Tibial nerve (tissue), 4 donors: ENCODE measurements at regions not wholly inside any gene's neighbourhood (a gene's known extent, or its start where the extent isn't known, plus 50 kb on each side); places are given as distances from the start of the nearest gene placed in this dataset.

Experiments used
- DNase-seq, 2 donors: peaks; one replicate each; pipeline ENCODE4 v3.0.0-alpha.2; 2019; ENCODE audit warnings: low spot score in 2 of 2
- H3K27ac ChIP-seq, 4 donors: fragments of 200-600 bp; sonication (generic) in 3 of 4; one replicate each; pipeline ENCODE4 v1.5.1; 2017 to 2019; ENCODE audit warnings: mild to moderate bottlenecking in 1 of 4
- H3K27me3 ChIP-seq, 2 donors: fragments of 200-600 bp; sonication (generic) in 1 of 2; one replicate each; pipeline versions ENCODE4 v1.5.1 to v1.6.0; 2017 to 2019
- H3K36me3 ChIP-seq, 3 donors: fragments of 200-600 bp; sonication (generic); one replicate each; pipeline ENCODE4 v1.5.1; 2018 to 2019
- H3K4me1 ChIP-seq, 4 donors: fragments of 200-600 bp; sonication (generic) in 3 of 4; one replicate each; pipeline ENCODE4 v1.5.1; 2017 to 2019
- H3K4me3 ChIP-seq, 4 donors: fragments of 200-600 bp; sonication (generic) in 3 of 4; one replicate each; pipeline ENCODE4 v1.5.1; 2017 to 2019; ENCODE audit warnings: mild to moderate bottlenecking in 1 of 4, moderate library complexity in 1 of 4
- H3K9me3 ChIP-seq, 4 donors: fragments of 200-600 bp; sonication (generic) in 3 of 4; one replicate each; pipeline ENCODE4 v1.5.1; 2017 to 2019
- EP300 ChIP-seq, 2 donors: sonication (generic); formaldehyde crosslinking; IDR thresholded peaks; one replicate each; pipeline ENCODE4 v1.6.1; 2017; ENCODE audit warnings: antibody characterized with exemption in 2 of 2, mild to moderate bottlenecking in 1 of 2
- POLR2A ChIP-seq, 2 donors: fragments of 450-650 bp; IDR thresholded peaks; one replicate each; pipeline ENCODE4 v1.6.1; 2017; ENCODE audit warnings: antibody characterized with exemption in 2 of 2, mild to moderate bottlenecking in 2 of 2, moderate library complexity in 2 of 2
- WGBS, 2 donors: methylation state at CpG; one replicate each; pipeline ENCODE4 v1.1.5; 2018; 5-methylcytosine and 5-hydroxymethylcytosine counted together
- TF ChIP-seq, protein P1 (sequence below), 5 experiments: fragments of 200-600 bp in 3 of 5; fragments of 450-650 bp in 2 of 5; sonication (generic) in 3 of 5; IDR thresholded peaks; one replicate each; pipeline ENCODE4 v1.5.1; 2016 to 2019; ENCODE audit warnings: antibody characterized with exemption in 5 of 5, mild to moderate bottlenecking in 3 of 5, moderate library complexity in 2 of 5

DNA sequence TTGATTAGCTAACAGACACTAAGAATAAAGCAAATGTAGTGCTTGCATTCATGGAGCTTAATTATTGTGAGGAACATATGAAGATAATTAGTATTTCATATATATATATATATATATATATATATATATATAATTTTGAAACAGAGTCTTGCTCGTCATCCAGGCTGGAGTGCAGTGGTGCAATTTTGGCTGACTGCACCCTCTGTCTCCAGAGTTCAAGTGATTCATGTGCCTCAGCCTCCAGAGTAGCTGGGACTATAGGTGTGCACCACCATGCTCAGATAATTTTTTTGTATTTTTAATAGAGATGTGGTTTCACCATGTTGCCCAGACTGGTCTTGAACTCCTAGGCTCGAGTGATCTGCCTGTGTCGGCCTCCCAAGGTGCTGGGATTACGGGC is 1091.6 kb upstream of the TMEM132C start:
- no peak for DNase-seq
- TF ChIP-seq, protein P1, sequence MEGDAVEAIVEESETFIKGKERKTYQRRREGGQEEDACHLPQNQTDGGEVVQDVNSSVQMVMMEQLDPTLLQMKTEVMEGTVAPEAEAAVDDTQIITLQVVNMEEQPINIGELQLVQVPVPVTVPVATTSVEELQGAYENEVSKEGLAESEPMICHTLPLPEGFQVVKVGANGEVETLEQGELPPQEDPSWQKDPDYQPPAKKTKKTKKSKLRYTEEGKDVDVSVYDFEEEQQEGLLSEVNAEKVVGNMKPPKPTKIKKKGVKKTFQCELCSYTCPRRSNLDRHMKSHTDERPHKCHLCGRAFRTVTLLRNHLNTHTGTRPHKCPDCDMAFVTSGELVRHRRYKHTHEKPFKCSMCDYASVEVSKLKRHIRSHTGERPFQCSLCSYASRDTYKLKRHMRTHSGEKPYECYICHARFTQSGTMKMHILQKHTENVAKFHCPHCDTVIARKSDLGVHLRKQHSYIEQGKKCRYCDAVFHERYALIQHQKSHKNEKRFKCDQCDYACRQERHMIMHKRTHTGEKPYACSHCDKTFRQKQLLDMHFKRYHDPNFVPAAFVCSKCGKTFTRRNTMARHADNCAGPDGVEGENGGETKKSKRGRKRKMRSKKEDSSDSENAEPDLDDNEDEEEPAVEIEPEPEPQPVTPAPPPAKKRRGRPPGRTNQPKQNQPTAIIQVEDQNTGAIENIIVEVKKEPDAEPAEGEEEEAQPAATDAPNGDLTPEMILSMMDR (IDR thresholded peaks at IDR 0.05) = no peak
- TF ChIP-seq POLR2A (IDR thresholded peaks at IDR 0.05) (no peak), EP300 (IDR thresholded peaks at IDR 0.05) (no peak)
- no peak overlapping the region for H3K4me3 ChIP-seq
- no peaks in the 10 kb centered on the region for H3K27me3 ChIP-seq
- H3K4me1 ChIP-seq = peaks cover 0 to 1% (median 0%) of the 10 kb centered on the region in 4 donors
- peaks cover 0 to 17% (median 4%) of the 10 kb centered on the region in 4 donors for H3K9me3 ChIP-seq
- no peak overlapping the region for H3K27ac ChIP-seq
- no peaks in the 10 kb centered on the region for H3K36me3 ChIP-seq
- 84 to 90% methylated on average over 4 of the region's 4 CpGs for WGBS, 2 donors

DNA sequence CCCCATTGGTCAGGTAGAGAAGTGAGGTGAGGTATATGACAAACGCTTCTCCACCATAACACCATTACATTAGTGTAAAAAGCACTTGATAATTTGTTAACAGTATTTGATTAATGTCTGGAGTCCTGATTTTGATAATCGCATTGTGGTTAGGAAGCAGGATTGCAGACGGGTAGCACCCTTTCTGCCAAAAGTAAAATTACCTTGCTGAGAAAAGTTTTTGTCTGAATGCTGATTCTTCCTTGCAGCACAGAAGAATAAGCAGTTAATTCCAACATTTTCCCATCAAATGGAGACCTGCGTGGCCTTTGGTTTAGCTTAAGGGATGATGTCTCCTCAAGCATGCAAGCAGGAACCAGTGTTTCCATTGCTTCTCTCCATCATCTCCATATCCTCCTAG is 1090.2 kb upstream of the TMEM132C start:
- Histone ChIP-seq H3K4me1 (no peaks in the 10 kb centered on the region), H3K27ac (no peak overlapping the region), H3K4me3 (no peak overlapping the region), H3K9me3 (peaks cover 0 to 17% (median 4%) of the 10 kb centered on the region in 4 donors), H3K36me3 (no peaks in the 10 kb centered on the region), H3K27me3 (no peaks in the 10 kb centered on the region)
- no peak for DNase-seq
- 88 to 95% methylated on average over 4 of the region's 4 CpGs for WGBS, 2 donors
- TF ChIP-seq POLR2A (IDR thresholded peaks at IDR 0.05) (no peak), EP300 (IDR thresholded peaks at IDR 0.05) (no peak)
- TF ChIP-seq, protein P1 (IDR thresholded peaks at IDR 0.05) = no peak

DNA sequence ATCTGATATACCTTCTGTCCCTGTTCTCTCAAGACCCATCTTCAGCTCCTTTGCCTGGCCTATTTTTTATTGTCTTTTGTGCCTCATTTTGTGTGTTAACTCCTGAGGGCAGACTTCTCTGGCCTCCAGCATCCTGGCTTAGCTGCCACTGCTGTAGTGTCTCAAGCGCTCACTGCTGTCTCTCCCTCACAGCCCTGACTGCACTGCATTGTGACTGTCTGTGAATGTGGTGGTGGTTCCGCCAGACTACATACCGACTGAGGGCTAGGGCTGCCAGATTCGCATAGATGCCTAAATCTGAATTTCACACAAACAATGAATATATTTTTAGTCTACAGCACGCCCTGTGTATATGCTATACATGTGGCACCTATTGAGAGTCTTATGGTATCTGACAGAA is 1088.9 kb upstream of the TMEM132C start:
- peaks cover 0 to 17% (median 4%) of the 10 kb centered on the region in 4 donors for H3K9me3 ChIP-seq
- TF ChIP-seq, protein P1 (IDR thresholded peaks at IDR 0.05) = no peak
- TF ChIP-seq POLR2A (IDR thresholded peaks at IDR 0.05) (no peak), EP300 (IDR thresholded peaks at IDR 0.05) (no peak)
- no peaks in the 10 kb centered on the region for H3K36me3 ChIP-seq
- 82 to 90% methylated on average over 5 of the region's 5 CpGs for whole genome bisulfite sequencing, 2 donors
- no peaks in the 10 kb centered on the region for H3K27me3 ChIP-seq
- DNase-seq = no peak
- H3K27ac ChIP-seq = no peak overlapping the region
- no peaks in the 10 kb centered on the region for H3K4me1 ChIP-seq
- no peak overlapping the region for H3K4me3 ChIP-seq

DNA sequence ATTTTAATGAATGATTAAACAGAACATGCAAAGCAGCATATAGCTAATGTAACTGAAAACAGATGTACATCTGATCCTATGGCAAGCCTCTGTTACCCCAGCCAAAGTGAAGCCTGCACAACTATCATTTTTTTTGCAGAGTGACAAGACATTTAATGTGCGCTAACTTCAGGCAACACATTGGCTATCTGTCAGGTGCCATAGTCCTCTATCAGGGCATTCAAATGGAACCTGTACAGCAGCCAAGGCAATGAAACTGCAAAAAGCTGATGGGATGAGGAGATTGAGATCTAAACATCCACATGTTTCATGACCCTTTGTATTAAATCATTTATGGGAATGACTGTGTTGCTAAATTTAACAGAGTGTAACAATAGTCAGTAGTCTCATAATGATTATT is 1088.5 kb upstream of the TMEM132C start:
- Histone ChIP-seq H3K27ac (peak overlapping the region in 1 of 4 donors; percentile 56), H3K4me3 (no peak overlapping the region), H3K9me3 (peaks cover 0 to 17% (median 4%) of the 10 kb centered on the region in 4 donors), H3K36me3 (no peaks in the 10 kb centered on the region), H3K27me3 (no peaks in the 10 kb centered on the region), H3K4me1 (no peaks in the 10 kb centered on the region)
- TF ChIP-seq EP300 (IDR thresholded peaks at IDR 0.05) (no peak), POLR2A (IDR thresholded peaks at IDR 0.05) (no peak)
- TF ChIP-seq, protein P1 (IDR thresholded peaks at IDR 0.05) = no peak
- DNase-seq = no peak
- WGBS, 2 donors = 92 to 96% methylated on average over 1 of the region's 1 CpG

DNA sequence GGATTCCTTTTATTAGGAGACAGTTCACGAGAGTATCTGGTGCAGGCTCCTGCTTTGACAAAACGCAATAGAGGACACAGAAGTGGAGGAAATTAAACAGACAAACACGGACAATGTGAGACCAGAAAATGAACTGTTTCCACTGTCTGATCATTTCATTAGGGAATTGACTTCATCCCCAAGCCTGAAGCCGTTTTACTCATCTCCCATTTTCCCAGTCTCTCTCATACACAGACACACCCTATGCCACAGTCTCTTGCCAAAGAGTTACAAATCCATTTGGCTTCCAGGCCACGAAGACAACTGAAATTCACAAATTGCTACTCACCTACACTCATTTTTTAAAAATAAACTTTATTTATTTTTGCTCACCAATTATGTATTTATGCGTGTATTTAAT is 1087.8 kb upstream of the TMEM132C start:
- Histone ChIP-seq H3K36me3 (no peaks in the 10 kb centered on the region), H3K4me1 (no peaks in the 10 kb centered on the region), H3K4me3 (no peak overlapping the region), H3K9me3 (peaks cover 0 to 17% (median 4%) of the 10 kb centered on the region in 4 donors), H3K27ac (peak overlapping the region in 1 of 4 donors; percentile 56), H3K27me3 (no peaks in the 10 kb centered on the region)
- 63 to 66% methylated on average over 6 of the region's 6 CpGs for WGBS, 2 donors
- TF ChIP-seq EP300 (IDR thresholded peaks at IDR 0.05) = peak in 1 of 2 donors; percentile 40
- TF ChIP-seq, protein P1 (IDR thresholded peaks at IDR 0.05) = no peak
- DNase-seq = peak in 1 of 2 donors; percentile 31
